Nucleus accumbens (tissue), 56 donors: ENCODE measurements at regions not wholly inside any gene's neighbourhood (a gene's known extent, or its start where the extent isn't known, plus 50 kb on each side); places are given as distances from the start of the nearest gene placed in this dataset.
"Not testable (repeated sequence)": the region's sequence is repeated elsewhere in the genome, so short reads cannot be mapped to it uniquely, and the experiment has no call there.

ENCODE experiments used
- DNase-seq, 56 donors: peaks; one replicate each; lab custom pipeline; 2025; lab: John Stamatoyannopoulos, UW

DNA sequence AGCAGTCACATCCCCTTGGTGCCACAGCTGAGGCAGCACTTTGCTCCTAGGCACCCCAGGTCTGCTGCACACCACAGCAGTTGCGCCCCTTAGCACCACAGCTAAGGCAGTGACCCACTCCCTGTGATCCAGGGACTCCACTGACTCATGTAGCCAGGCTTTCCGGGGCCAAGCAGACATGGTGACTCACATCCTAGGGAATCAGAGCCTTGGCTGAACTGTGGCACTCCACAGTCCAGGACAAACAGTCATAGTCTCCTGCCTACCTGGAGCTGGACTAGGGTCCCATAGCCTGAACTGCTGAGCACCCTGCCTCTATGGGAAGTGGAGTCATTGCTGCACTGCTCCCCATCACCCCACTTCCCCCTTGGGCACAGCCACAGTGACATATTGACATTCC lies 338.7 kb downstream of the NPR3 start:
- DNase-seq: no peak

DNA sequence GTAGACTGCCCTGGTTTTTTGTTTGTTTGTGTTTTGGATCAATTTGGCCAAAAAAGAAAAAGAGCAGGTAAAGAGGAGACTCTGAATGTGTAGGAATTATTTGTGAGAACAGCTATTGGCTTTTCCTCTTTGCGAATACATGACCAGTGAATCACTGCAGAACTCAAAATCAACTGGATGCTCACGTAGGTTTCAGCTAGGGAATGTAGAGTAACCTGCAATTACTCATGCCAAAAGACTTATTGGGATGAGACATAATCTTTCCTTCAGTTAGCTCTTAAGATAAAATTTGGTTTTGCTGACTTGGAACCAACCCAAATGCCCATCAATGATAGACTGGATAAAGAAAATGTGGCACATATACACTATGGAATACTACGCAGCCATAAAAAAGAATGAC lies 348.0 kb downstream of the NPR3 start:
- DNase-seq: no peak

DNA sequence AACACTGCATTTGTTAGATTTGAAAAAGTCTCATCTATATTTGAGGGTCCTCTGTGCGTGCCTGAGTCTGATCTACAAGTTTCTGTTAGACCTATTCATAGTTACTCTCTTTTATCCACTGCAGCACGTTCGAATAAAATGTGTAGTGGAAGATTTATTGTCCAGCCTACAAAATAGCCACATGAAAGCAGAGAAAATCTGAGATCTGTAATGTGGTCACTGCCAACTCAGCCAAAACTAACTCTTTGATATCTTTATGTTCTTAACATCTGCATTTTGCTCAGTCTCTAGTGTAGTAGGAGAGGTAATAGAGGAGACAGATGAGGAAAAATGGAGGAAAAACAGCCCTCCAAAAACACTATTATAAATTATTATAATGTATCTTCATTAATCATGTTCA lies 354.0 kb downstream of the NPR3 start:
- DNase-seq: no peak

DNA sequence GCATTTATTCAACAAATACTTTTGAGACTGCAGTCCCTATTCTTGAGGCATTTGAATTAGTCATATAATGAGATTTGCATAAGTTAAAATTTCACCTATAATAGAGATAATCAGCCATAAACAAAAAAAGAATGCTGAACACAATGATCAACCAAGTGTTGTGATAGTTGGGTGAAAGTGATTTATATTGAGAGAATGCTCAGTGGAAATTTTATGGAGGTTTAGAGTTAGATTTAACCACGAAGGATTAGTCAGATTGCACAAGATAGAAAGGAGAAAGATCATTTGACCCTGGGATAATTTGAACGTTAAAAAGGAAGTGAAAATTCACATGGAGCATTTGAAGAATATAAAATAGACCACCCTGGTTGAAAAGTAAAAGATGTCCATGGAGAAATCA lies 356.2 kb downstream of the NPR3 start:
- DNase-seq: no peak

DNA sequence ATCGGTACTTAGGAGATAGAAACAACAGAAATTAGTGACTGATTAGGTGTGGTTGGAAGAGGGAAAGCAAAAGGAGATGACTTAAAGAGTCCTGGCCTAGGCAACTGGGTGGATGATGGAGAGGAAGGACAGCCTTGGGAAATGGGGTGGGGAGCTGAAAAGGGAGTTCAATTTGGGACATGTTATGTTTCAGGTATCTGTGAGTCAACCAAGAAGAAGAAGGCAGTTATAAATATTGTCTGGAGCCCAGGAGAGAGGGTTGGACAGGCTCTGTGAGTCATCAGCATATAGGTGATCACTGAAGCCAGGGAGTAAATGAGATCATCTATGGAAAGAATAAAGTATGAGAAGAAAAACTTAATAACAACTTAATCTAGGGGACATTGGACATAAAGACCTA lies 357.7 kb downstream of the NPR3 start:
- no peak for DNase-seq

DNA sequence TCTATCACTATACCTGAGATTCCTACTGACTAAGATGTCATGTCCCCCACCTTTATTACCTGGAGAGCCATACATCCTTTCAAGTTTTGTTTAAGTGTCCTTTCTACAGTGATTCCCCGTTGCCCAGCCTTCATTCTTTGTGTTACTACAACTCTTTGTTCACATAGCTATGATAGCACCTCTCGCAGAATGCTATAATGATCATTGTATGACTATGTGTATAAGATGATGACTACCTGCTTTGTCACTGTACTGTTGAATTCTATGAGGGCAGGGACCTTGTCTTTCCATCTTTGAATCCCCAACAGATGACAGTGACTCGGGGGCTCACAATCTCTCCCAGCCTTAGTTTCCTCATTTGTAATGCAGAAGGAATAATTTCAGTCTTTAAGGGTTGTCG lies 361.2 kb downstream of the NPR3 start:
- no peak for DNase-seq

DNA sequence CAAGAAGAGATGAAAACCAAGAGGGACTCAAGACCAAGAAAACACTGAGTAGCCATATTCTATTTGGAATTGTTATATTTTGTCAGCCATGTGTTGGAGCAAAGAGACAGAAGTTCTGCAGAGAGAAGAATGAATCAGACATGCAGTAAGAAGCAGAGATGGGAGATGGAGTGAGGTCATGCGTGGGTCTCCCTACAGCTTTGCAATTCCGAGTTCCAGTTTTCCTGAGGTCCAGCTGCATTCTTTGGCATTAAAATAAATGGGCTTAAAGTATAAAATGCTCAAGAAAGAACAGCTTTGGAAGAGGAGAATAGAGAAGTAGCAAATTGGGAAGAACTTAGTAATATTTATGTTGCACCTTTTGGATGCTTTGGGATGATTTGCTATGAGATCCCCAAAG lies 361.6 kb downstream of the NPR3 start:
- DNase-seq: no peak

DNA sequence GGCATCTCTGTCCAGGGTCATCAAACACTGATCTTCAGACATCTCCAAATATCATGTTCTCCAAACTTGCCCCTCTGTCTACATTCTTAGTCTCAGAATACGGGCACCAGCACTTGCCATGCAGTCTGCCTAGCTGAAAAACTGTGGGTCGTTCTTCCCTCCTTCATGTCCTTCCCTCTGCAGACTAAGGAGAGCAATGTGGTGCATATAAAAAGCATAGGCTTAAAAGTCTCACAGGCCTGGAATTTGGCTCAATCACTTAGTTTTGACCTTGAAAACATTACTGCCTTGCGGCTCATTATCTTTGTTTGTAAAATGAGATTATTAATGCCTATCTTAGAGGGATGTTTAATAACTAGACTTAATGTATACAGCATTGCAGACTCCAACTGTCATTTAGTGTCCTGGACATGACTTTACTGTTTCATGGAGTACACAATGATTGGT lies 362.8 kb downstream of the NPR3 start:
- no peak for DNase-seq

DNA sequence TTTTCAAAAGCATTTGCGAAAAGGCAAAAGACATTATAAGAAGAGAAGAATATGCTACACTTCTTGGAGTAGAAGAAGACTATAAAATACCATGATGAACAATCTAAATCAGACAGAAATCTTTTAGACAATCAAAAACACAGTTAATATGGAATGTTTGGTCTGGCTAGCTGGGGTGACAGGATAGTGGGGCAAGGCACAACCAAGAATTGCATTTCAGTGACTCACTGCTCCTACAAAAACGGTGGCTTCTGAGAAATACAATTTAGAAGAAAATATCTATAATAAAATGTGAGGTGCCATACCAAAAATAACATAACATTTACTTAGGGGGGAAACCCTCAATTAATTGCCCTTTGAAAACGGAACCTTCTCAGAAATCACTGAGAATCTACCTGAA lies 363.4 kb downstream of the NPR3 start:
- DNase-seq: no peak

DNA sequence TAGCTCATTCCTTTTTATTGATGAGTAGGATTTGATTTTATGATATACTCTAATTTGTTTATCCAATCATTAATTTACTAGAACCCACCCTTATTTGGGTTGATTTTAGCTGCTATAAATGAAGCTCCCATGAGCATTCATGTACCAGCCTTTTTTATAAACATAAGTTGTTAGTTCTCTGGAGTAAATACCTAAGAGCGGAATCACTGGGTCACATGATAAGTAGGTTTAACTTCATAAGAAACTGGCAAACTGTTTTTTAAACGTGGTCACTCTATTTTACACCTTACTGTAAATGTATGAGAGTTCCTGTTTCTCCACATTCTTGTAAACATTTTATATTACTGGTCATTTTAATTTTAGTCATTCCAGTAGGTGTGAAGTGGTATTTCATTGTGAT lies 364.6 kb downstream of the NPR3 start:
- no peak for DNase-seq

DNA sequence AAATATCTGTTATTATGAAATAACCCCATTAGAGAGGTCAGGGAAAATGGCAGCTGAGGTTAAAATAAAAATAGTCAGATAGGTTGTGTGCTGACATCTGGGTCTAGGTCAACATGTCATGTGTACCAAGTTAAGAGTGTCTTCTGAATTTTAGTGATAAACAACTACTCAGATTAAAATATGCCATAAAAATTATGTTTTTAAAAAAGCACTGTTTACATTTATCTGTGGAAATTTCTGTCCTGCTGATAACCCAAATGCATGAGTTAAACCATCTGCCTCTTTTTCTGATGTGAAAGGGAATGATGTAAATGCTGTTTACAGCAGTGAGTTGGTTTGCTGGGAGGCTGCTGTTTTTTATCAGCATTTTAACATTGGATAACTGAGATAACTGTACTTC lies 361.2 kb upstream of the TARS1 start:
- DNase-seq: no peak

DNA sequence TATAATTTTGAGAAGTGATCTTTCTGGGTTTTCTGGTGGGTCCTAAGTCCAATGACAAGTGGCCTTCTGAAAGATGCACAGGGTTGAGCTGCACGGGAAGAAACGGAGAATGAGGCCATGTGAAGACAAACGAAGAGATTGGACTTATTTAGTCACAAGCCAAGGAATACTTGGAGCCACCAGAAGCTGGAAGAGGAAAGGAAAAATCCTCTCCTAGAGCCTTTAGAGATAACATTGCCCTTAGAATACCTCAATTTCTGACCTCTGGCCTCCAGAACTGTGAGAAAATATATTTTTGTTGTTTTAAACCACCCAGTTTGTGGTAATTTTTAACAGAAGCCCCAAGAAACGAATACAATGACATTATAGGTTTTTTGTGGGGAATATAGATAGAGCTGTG lies 360.5 kb upstream of the TARS1 start:
- DNase-seq: no peak

DNA sequence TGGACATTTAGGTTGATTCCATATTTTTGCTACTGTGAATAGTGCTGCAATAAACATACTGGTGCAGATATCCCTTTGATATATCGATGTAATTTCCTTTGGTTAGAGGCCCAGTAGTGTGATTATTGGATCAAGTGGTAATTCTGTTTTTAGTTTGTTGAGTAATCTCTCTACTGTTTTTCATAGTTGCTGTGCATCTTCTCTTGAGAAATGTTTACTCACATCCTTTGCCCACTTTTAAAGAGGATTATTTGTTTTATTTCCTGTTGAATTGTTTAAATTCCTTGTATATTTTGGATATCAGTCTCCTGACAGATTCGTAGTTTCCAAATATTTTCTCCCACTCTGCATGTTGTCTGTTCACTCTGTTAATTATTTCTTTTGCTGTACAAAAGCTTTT lies 352.6 kb upstream of the TARS1 start:
- DNase-seq: no peak

DNA sequence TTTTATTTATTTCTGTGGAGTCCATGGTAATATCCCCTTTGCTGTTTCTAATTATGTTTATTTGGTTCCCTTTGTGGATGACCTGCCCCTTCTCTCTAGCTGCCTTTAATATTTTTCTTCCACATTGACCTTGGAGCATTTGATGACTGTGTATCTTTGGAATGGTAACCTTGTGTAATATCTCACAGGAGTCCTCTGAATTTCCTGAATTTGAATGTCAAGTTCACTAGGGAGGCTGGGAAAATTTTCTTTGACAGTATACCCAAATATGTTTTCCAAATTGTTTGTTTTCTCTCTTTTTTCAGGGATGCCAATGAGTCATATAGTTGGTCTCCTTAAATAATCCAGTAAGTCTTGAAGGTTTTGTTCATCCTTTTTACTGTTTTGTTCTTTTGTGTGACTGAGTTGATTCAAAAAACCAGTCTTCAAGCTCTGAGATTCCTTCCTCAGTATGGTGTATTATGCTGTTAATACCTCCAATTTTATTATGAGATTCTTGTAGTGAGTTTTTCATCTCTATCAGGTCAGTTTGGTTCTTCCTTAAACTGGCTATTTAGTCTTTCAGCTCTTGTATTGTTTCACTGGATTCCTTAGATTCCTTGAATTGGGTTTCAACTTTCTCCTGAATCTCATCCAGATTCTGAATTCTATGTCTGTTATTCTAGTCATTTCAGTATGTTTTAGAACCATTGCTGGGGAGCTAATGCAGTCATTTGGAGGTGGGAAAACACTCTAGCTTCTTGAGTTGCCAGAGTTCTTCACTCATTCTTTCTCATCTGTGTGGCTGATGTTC lies 349.0 kb upstream of the TARS1 start:
- DNase-seq: no peak

DNA sequence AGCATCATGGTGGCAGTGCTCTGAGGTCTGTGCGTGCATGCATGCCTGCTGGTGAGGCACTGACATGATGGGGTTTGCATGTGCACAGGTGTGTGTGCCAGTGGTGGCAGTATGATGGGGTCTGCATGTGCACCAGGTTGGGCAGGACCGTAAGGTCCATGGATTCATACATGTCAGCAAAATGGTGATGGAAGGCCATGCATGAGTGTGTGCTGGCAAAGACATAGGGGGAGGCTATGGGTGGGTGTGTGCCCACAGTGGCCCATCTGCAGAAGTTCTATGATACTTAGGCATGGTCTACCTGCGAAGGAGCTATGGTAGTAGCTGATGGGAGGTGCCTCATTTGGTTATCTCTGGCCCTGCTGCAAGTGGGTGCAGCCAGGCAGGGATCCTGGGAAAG lies 348.0 kb upstream of the TARS1 start:
- no peak for DNase-seq

DNA sequence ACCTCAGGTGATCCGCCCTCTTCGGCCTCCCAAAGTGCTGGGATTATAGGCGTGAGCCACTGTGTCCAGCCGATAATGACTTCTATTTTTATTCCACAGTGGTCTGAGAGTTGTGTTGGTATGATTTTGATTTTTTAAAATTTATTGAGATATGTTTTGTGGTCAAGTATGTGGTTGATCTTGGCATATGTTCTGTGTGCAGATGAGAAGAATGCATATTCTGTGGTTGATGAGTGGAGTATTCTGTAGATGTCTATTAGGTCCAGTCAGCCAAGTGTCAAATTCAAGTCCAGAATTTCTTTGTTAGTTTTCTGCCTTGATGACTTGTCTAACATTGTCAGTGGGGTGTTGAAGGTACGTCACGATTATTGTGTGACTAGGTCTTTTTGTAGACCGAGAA lies 338.2 kb upstream of the TARS1 start:
- DNase-seq: no peak

DNA sequence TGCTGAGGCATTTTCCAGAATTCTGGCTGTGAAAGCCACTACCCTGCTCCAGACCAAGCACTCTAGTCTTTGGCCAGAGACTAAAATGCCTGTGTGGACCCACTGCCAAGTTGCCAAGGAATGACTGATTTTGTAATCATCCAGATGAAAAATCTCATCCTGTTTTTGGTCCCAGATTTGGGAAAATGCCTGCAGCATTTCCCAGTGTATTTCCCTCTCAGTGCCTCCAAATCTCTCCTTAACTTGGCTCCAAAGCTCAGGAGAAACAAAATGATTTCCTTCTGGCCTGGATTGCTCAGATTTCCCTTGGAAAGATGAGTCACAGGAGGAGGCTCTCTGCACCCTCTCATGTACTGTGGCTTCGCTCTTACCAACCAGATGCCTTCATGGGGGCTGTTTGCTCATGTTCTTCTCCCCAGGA lies 335.2 kb upstream of the TARS1 start:
- no peak for DNase-seq

DNA sequence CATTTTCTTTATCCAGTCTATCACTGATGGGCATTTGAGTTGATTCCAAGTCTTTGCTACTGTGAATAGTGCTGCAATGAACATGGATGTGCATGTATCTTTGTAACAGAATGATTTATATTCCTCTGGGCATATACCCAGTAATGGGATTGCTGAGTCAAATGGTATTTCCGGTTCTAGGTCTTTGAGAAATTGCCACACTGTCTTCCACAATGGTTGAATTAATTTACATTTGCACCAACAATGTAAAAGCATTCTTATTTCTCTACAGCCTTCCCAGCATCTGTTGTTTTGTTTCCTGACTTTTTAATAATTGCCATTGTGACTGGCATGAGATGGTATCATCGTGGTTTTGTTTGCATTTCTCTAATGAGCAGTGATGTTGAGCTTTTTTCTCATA lies 330.3 kb upstream of the TARS1 start:
- not testable (repeated sequence) for DNase-seq

DNA sequence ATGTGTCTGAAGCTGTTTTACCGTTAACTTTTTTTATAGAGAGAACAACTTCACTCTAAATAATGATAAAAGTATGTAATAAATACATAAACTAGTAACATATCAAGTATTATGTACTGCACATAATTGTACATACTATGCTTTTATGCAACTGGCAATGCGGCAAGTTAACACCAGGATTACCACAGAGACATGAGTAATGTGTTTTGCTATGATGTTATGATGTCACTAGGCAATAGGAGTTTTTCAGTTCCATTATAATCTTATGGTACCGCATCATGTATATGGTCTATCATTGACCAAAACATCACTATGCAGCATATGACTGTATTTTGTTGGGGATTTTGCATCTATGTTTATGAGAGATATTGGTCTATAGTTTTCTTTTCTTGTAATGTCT lies 326.4 kb upstream of the TARS1 start:
- DNase-seq: no peak

DNA sequence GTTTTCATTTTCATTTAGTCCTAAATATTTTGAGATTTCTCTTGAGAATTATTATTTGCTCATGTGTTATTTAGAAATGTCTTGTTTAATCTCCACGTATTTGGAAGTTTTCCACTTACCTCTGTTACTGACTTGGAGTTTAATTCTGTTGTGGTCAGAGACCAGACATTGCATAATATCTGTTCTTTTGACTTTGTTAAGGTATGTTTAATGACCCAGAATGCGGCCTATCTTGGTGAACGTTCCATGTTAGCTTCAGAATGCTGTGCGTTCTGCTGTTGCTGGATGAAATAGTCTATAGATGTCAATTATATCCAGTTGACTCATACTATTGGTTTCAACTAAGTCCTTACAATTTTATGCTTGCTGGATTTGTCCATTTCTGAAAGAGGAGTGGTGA lies 325.3 kb upstream of the TARS1 start:
- no peak for DNase-seq

DNA sequence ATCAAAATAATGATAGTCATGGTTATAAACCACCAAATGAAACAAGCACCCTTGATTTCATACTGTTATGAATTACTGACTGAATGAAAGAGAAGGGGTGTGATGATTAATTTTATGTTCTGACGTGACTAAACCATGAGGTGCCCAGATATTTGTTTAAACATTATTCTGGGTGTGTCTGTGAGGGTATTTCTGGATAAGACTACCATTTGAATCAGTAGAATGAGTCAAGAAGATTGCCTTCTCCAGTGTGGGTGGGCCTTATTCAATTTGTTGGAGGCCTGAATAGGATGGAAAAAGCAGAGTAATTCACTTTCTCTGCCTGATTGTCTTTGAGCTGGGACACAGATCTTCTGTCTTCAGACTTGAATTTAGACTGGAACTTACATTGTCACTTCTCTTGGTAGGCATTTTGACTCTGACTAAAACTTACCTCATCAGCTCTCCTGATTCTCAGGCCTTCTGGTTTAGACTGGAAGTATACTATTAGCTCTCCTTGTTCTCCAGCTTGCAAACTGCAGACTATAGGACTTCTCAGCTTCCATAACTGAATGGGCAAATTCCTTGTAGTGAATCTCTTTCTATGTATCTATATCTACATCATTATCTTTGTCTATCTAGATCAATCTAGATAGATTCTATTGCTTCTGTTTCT lies 321.9 kb upstream of the TARS1 start:
- no peak for DNase-seq

DNA sequence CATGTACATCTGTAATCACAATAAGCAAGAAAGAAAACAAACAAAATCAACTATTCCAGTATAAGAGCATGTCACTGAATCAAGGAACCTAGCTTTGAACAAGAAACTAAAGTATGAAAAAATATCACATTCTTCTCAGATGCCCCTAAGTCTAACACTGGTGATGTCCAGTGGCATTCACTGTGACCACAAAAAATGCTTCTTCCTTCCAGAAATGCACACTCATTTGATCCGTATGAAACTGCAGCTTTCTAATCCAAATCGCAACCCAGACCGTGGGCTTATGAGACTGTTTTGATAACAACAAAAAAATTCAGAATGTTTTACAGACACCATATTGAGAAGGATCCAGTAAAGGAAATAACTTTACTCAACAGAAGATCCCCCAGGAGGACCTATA lies 320.1 kb upstream of the TARS1 start:
- no peak for DNase-seq

DNA sequence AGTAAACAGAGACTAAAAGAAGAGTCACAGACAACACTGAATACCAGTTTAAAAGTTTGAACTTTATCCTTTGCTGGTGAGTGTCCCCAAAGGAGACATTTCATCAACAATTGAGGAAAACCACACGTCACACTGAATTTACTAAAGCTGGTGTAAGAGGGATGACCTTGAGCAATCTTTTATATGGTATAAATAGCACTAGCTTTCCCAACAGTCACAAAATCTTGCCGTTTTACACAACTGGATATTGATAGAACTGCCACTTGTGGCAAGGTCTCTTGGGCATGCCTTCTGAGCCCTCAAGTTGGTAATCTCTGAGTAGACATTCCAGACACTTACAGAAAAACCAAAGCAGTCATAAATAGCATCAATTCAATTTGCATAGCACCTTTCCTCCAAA lies 311.5 kb upstream of the TARS1 start:
- no peak for DNase-seq
